ENCODE measurements at regions not wholly inside any gene's neighbourhood (a gene's known extent, or its start where the extent isn't known, plus 50 kb on each side); places are given as distances from the start of the nearest gene placed in this dataset.

DNA sequence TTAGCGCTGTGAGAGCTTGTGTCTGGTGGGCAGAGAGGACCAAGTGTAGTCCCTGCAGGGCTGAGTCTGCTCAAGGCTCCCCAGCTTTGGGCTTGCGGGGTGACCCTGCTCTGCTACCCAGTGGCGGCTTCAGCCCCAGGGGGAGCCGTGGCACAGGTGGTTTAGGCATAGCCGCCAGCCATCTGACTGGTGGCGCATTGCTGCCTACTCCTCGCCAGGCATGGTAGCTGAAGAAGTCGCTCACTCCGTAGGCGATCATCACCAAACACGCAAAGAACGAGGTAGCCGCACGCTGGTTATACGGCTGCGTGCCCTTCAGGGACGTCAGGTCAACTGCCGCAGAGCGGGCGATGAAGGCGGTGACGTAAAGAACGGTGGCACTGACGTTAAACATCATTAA lies 180.7 kb upstream of the DIPK2B start:
- DNase-seq = no peak
- no peaks in the 10 kb centered on the region for H3K9me3 ChIP-seq (ENCODE audit: control insufficient read depth, low read length)
- no peak overlapping the region for H3K27ac ChIP-seq (ENCODE audit: insufficient read depth, low read length, poor library complexity, severe bottlenecking)

DNA sequence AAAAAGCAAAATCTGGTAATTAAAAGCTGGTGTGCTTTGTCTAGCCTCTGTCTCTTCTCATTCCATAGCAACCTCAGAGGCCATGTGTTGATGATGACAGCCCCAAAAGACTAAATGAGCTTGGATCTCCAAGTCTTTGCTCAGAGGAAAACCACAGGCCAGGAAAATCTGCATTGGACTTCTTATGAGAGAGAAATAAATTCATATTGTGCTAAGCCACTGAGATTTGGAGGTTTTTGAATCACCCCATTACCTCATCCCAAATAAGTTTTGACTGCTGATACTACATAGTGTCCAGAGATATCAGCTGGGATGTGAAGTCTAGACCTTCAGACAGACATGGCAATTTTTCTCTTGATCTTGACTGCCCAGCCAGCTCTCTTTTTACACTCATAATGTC lies 178.6 kb upstream of the DIPK2B start:
- Histone ChIP-seq H3K27ac (ENCODE audit: insufficient read depth, low read length, poor library complexity, severe bottlenecking) (no peak overlapping the region), H3K4me1 (ENCODE audit: control insufficient read depth, insufficient read depth, low read length, poor library complexity, severe bottlenecking) (no peaks in the 10 kb centered on the region), H3K36me3 (ENCODE audit: control insufficient read depth, insufficient read depth, low read length) (no peaks in the 10 kb centered on the region), H3K27me3 (replicated peaks; ENCODE audit: control insufficient read depth, insufficient read depth, low read length, poor library complexity, severe bottlenecking) (no peaks in the 10 kb centered on the region), H3K9me3 (ENCODE audit: control insufficient read depth, low read length) (no peaks in the 10 kb centered on the region), H3K4me3 (ENCODE audit: insufficient read depth, low read depth, low read length, poor library complexity, severe bottlenecking) (no peak overlapping the region)
- DNase-seq = no peak

More for the DNA sequence above, 180.7 kb upstream of the DIPK2B start:
- Histone ChIP-seq H3K27me3 (replicated peaks; ENCODE audit: control insufficient read depth, insufficient read depth, low read length, poor library complexity, severe bottlenecking) (no peaks in the 10 kb centered on the region), H3K36me3 (ENCODE audit: control insufficient read depth, insufficient read depth, low read length) (no peaks in the 10 kb centered on the region), H3K4me1 (ENCODE audit: control insufficient read depth, insufficient read depth, low read length, poor library complexity, severe bottlenecking) (no peaks in the 10 kb centered on the region), H3K4me3 (ENCODE audit: insufficient read depth, low read depth, low read length, poor library complexity, severe bottlenecking) (no peak overlapping the region)

DNA sequence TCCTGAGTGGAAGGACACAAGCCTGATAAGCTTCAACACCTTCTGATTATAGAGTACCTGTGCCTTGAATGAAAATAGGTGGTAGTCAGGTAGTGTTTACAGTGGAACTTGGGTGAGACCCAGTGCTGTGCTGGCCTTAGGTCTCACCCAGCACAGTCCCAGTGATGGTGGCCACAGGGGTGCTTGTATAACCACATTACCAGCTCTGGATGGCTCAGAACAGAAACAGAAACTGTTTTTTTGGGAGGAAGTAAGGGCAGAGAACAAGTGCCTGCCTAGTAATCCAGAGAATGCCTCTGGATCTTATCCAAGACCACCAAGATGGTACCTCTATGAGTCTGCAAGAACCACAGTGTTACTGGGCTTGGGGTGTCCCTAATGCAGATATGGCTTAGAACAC lies 171.5 kb upstream of the DIPK2B start:
- no peaks in the 10 kb centered on the region for H3K9me3 ChIP-seq (ENCODE audit: control insufficient read depth, low read length)
- H3K27me3 ChIP-seq (replicated peaks; ENCODE audit: control insufficient read depth, insufficient read depth, low read length, poor library complexity, severe bottlenecking) = no peaks in the 10 kb centered on the region
- H3K4me1 ChIP-seq (ENCODE audit: control insufficient read depth, insufficient read depth, low read length, poor library complexity, severe bottlenecking) = no peaks in the 10 kb centered on the region
- no peak for DNase-seq
- no peak overlapping the region for H3K27ac ChIP-seq (ENCODE audit: insufficient read depth, low read length, poor library complexity, severe bottlenecking)
- H3K4me3 ChIP-seq (ENCODE audit: insufficient read depth, low read depth, low read length, poor library complexity, severe bottlenecking) = no peak overlapping the region
- H3K36me3 ChIP-seq (ENCODE audit: control insufficient read depth, insufficient read depth, low read length) = no peaks in the 10 kb centered on the region

GRCh38 chrX:45368705-45369104 lies 168.0 kb upstream of the DIPK2B start:
- H3K27ac ChIP-seq (ENCODE audit: insufficient read depth, low read length, poor library complexity, severe bottlenecking) = no peak overlapping the region
- no peak overlapping the region for H3K4me3 ChIP-seq (ENCODE audit: insufficient read depth, low read depth, low read length, poor library complexity, severe bottlenecking)
- no peaks in the 10 kb centered on the region for H3K4me1 ChIP-seq (ENCODE audit: control insufficient read depth, insufficient read depth, low read length, poor library complexity, severe bottlenecking)
- H3K36me3 ChIP-seq (ENCODE audit: control insufficient read depth, insufficient read depth, low read length) = no peaks in the 10 kb centered on the region
- H3K9me3 ChIP-seq (ENCODE audit: control insufficient read depth, low read length) = no peaks in the 10 kb centered on the region
- DNase-seq = no peak
- no peaks in the 10 kb centered on the region for H3K27me3 ChIP-seq (replicated peaks; ENCODE audit: control insufficient read depth, insufficient read depth, low read length, poor library complexity, severe bottlenecking)

DNA sequence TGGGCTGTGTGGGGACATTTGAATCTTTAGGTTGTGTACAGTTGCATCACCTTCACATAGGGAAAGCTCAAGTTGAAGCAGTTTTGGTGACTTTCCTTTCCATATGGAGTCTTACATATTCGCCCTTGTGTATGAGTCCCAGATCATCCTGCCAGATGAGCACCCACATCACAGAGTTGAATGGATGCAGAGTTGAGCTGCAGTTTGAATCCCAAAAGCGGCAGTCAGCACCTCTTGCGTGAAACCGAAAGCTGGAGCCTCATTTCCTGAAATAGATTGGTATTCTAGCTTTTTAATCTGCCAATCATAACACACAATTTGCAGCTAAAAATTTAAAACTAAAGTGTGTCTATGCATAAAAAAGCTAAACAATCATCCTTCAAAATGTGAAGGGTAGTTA lies 162.9 kb upstream of the DIPK2B start:
- no peak for DNase-seq
- H3K9me3 ChIP-seq (ENCODE audit: control insufficient read depth, low read length) = no peaks in the 10 kb centered on the region
- no peak overlapping the region for H3K4me3 ChIP-seq (ENCODE audit: insufficient read depth, low read depth, low read length, poor library complexity, severe bottlenecking)
- H3K27ac ChIP-seq (ENCODE audit: insufficient read depth, low read length, poor library complexity, severe bottlenecking) = no peak overlapping the region
- H3K36me3 ChIP-seq (ENCODE audit: control insufficient read depth, insufficient read depth, low read length) = no peaks in the 10 kb centered on the region
- H3K27me3 ChIP-seq (replicated peaks; ENCODE audit: control insufficient read depth, insufficient read depth, low read length, poor library complexity, severe bottlenecking) = no peaks in the 10 kb centered on the region
- no peaks in the 10 kb centered on the region for H3K4me1 ChIP-seq (ENCODE audit: control insufficient read depth, insufficient read depth, low read length, poor library complexity, severe bottlenecking)

DNA sequence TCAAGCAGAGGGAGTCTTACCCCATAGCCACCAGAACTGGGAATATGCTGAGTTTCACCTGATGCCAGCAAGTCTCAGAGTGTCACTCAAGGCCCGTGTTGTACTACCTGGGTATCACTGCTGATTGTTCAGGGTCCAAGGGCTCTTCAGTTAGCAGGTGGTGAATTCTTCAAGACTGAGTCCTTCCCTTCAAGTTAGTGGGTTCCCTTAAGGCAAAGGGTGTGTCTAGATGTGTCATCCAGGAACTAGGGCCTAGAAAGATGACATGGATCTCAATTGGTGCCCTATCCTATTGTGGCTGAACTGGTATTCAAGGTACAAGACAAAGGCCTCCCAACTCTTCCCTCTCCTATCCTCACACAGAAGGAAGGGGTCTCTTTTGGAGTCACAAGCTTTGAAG lies 159.9 kb upstream of the DIPK2B start:
- H3K9me3 ChIP-seq (ENCODE audit: control insufficient read depth, low read length) = no peaks in the 10 kb centered on the region
- no peak overlapping the region for H3K27ac ChIP-seq (ENCODE audit: insufficient read depth, low read length, poor library complexity, severe bottlenecking)
- H3K36me3 ChIP-seq (ENCODE audit: control insufficient read depth, insufficient read depth, low read length) = no peaks in the 10 kb centered on the region
- H3K27me3 ChIP-seq (replicated peaks; ENCODE audit: control insufficient read depth, insufficient read depth, low read length, poor library complexity, severe bottlenecking) = no peaks in the 10 kb centered on the region
- no peaks in the 10 kb centered on the region for H3K4me1 ChIP-seq (ENCODE audit: control insufficient read depth, insufficient read depth, low read length, poor library complexity, severe bottlenecking)
- DNase-seq = no peak
- H3K4me3 ChIP-seq (ENCODE audit: insufficient read depth, low read depth, low read length, poor library complexity, severe bottlenecking) = no peak overlapping the region

GRCh38 chrX:45358392-45358791 lies 157.7 kb upstream of the DIPK2B start:
- H3K36me3 ChIP-seq (ENCODE audit: control insufficient read depth, insufficient read depth, low read length) = no peaks in the 10 kb centered on the region
- no peak overlapping the region for H3K4me3 ChIP-seq (ENCODE audit: insufficient read depth, low read depth, low read length, poor library complexity, severe bottlenecking)
- H3K27ac ChIP-seq (ENCODE audit: insufficient read depth, low read length, poor library complexity, severe bottlenecking) = no peak overlapping the region
- no peak for DNase-seq
- H3K9me3 ChIP-seq (ENCODE audit: control insufficient read depth, low read length) = no peaks in the 10 kb centered on the region
- H3K27me3 ChIP-seq (replicated peaks; ENCODE audit: control insufficient read depth, insufficient read depth, low read length, poor library complexity, severe bottlenecking) = no peaks in the 10 kb centered on the region
- H3K4me1 ChIP-seq (ENCODE audit: control insufficient read depth, insufficient read depth, low read length, poor library complexity, severe bottlenecking) = no peaks in the 10 kb centered on the region

DNA sequence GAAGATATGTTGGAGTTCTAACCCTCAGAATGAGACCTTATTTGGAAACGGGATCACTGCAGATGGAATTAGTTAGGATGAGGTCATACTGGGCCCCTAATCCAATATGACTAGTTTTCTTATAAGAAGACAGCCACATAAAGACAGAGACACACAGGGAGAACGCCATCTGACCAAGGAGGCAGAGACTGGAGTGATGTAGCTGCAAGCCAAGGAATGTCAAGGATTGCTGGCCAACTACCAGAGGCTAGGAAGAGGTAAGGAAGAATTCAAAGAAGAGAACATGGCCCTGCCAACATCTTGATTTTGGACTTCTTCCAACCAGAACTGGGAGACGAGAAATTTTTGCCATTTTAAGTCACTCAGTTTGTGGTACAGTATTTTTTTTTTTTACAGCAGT lies 152.8 kb upstream of the DIPK2B start:
- H3K4me1 ChIP-seq (ENCODE audit: control insufficient read depth, insufficient read depth, low read length, poor library complexity, severe bottlenecking) = no peaks in the 10 kb centered on the region
- no peak for DNase-seq
- no peak overlapping the region for H3K27ac ChIP-seq (ENCODE audit: insufficient read depth, low read length, poor library complexity, severe bottlenecking)
- H3K36me3 ChIP-seq (ENCODE audit: control insufficient read depth, insufficient read depth, low read length) = no peaks in the 10 kb centered on the region
- no peaks in the 10 kb centered on the region for H3K27me3 ChIP-seq (replicated peaks; ENCODE audit: control insufficient read depth, insufficient read depth, low read length, poor library complexity, severe bottlenecking)
- no peaks in the 10 kb centered on the region for H3K9me3 ChIP-seq (ENCODE audit: control insufficient read depth, low read length)
- H3K4me3 ChIP-seq (ENCODE audit: insufficient read depth, low read depth, low read length, poor library complexity, severe bottlenecking) = no peak overlapping the region

- no peak for DNase-seq
- Histone ChIP-seq H3K27ac (ENCODE audit: insufficient read depth, low read length, poor library complexity, severe bottlenecking) (no peak overlapping the region), H3K27me3 (replicated peaks; ENCODE audit: control insufficient read depth, insufficient read depth, low read length, poor library complexity, severe bottlenecking) (no peaks in the 10 kb centered on the region), H3K4me1 (ENCODE audit: control insufficient read depth, insufficient read depth, low read length, poor library complexity, severe bottlenecking) (no peaks in the 10 kb centered on the region), H3K36me3 (ENCODE audit: control insufficient read depth, insufficient read depth, low read length) (no peaks in the 10 kb centered on the region), H3K9me3 (ENCODE audit: control insufficient read depth, low read length) (no peaks in the 10 kb centered on the region), H3K4me3 (ENCODE audit: insufficient read depth, low read depth, low read length, poor library complexity, severe bottlenecking) (no peak overlapping the region)
These were observed 151.9 kb upstream of the DIPK2B start for GRCh38 chrX:45352611-45353010.

GRCh38 chrX:45351478-45351877 lies 150.8 kb upstream of the DIPK2B start:
- no peaks in the 10 kb centered on the region for H3K4me1 ChIP-seq (ENCODE audit: control insufficient read depth, insufficient read depth, low read length, poor library complexity, severe bottlenecking)
- H3K36me3 ChIP-seq (ENCODE audit: control insufficient read depth, insufficient read depth, low read length) = no peaks in the 10 kb centered on the region
- no peak for DNase-seq
- H3K27me3 ChIP-seq (replicated peaks; ENCODE audit: control insufficient read depth, insufficient read depth, low read length, poor library complexity, severe bottlenecking) = no peaks in the 10 kb centered on the region
- H3K4me3 ChIP-seq (ENCODE audit: insufficient read depth, low read depth, low read length, poor library complexity, severe bottlenecking) = no peak overlapping the region
- H3K27ac ChIP-seq (ENCODE audit: insufficient read depth, low read length, poor library complexity, severe bottlenecking) = no peak overlapping the region
- H3K9me3 ChIP-seq (ENCODE audit: control insufficient read depth, low read length) = no peaks in the 10 kb centered on the region

DNA sequence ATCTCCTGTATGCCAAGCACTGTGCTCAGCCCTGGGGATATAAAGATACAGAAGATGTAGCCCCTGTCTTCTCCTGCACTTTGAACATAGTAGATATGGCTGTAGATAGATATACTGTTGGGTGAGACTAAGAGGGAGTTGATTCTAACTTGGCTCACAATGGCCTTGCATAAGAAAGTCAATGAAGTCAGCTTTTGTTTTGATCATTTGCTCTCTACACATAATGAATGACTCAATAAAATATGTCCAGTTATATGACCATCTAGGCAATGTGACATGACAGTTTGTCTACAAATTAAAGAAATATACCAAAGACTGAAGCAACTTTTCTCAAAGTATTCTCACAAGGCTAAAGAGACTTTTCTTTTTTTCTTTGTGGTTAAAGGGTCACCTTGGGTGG lies 147.6 kb upstream of the DIPK2B start:
- H3K9me3 ChIP-seq (ENCODE audit: control insufficient read depth, low read length) = no peaks in the 10 kb centered on the region
- no peaks in the 10 kb centered on the region for H3K4me1 ChIP-seq (ENCODE audit: control insufficient read depth, insufficient read depth, low read length, poor library complexity, severe bottlenecking)
- no peak for DNase-seq
- no peak overlapping the region for H3K4me3 ChIP-seq (ENCODE audit: insufficient read depth, low read depth, low read length, poor library complexity, severe bottlenecking)
- no peaks in the 10 kb centered on the region for H3K36me3 ChIP-seq (ENCODE audit: control insufficient read depth, insufficient read depth, low read length)
- H3K27ac ChIP-seq (ENCODE audit: insufficient read depth, low read length, poor library complexity, severe bottlenecking) = no peak overlapping the region
- H3K27me3 ChIP-seq (replicated peaks; ENCODE audit: control insufficient read depth, insufficient read depth, low read length, poor library complexity, severe bottlenecking) = no peaks in the 10 kb centered on the region

All from effector memory CD4-positive, alpha-beta T cell (primary cell).